ENCODE measurements at regions not wholly inside any gene's neighbourhood (a gene's known extent, or its start where the extent isn't known, plus 50 kb on each side); places are given as distances from the start of the nearest gene placed in this dataset.

DNA sequence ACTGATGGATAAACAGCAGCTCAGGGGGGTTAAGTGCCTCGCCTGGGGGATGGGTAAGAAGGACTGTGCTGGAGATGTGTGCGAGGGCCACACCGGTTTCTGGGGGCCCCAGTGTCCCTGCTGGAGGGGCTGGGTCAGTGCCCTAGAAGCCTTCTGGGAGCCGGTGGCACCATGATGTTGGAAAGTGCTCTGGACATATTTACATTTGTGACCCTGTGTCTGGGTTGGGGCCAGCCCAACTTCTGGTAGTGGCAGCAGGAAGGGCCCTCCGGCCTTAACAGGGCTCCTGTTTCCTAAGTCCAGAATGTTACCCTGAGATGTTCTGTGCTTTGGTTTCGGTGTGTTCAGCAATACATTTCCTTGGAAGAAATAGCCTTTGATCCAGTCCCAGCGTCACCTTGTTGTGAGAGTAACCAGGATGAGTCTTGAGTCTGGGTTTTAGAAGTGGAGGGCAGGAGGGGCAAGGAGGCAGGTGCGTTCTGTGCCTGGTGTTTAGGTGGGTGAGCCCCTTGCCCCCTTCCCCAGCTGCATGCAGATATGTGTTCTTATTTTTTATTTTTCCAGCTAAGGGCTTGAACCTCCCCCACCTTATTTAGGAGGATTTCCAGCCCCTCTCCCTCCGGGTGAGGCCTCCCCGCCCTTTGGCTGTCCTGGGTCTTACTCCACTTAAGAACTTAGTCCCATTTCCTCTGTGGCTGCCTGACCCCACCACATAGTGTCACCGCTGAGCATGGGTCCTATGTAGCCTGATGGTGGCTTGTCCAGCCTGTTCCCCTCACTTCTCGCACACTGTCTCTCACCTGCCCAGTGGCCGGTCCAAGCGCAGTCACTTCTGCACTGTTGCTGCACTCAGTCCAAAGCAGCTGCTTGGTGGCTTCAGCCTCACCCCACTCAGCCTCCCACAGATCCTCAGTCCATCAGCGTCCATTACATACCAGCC, 132.7 kb upstream of the HS6ST1 start:
- no peaks in the 10 kb centered on the region for H3K4me1 ChIP-seq (ENCODE audit: insufficient read depth, low read length)
- H3K9me3 ChIP-seq (ENCODE audit: low read depth, low read length), result no peaks in the 10 kb centered on the region
- H3K4me3 ChIP-seq (ENCODE audit: low read length), result no peak overlapping the region
- no peaks in the 10 kb centered on the region for H3K27me3 ChIP-seq (ENCODE audit: insufficient read depth, low read length)

GRCh38 chr2:128452024-128452411, 133.3 kb upstream of the HS6ST1 start:
- H3K27me3 ChIP-seq (ENCODE audit: insufficient read depth, low read length), result no peaks in the 10 kb centered on the region
- no peaks in the 10 kb centered on the region for H3K4me1 ChIP-seq (ENCODE audit: insufficient read depth, low read length)
- H3K4me3 ChIP-seq (ENCODE audit: low read length), result no peak overlapping the region
- H3K9me3 ChIP-seq (ENCODE audit: low read depth, low read length), result no peaks in the 10 kb centered on the region

DNA sequence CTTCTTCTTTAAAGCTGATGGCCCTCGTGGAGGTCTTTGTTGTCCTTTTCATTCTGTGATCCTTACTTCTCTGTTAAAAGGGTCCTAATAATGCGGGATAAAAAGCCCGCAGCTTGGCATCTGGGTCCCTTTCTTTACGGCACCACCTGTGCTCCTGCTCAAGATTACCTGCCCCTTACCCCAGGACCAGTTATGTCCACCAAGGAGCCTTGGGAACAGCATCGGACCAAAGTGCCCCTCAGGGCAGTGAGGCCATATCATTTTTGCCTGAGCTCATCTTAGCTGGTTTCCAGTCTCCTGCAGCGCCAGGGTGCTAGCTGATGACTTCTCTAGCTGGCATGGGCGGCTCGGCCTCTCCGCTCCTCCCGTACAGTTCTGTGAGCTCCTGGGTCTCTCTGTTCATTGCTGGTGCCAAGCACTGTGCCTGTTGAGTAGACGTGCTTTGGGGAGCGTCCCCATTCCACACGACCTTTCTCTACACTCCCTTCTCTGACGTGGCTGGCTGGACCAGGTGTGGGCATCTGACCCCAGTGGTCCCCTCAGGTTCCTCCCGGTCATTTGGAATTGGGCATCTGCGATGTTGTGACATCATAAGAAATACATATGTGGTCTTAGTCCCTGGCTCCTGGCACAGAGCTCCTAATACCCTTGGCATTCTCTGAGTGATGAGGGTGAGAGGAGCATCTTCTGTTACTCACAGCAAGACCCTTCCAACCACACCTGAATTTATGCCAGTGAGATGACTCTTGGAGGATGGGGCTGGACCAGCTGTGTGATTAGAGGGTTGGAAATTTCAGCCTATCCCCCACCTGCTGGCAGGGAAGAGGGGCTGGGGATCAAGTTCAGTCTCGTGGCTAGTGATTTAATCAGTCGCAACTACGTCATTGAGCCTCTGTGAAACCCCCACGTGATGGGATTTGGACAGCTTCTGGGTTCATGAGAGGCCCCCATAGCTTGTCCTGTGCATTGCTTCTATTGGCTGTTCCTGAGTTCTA, 134.2 kb upstream of the HS6ST1 start:
- no peak overlapping the region for H3K4me3 ChIP-seq (ENCODE audit: low read length)
- H3K27me3 ChIP-seq (ENCODE audit: insufficient read depth, low read length), result no peaks in the 10 kb centered on the region
- H3K4me1 ChIP-seq (ENCODE audit: insufficient read depth, low read length), result no peaks in the 10 kb centered on the region
- no peaks in the 10 kb centered on the region for H3K9me3 ChIP-seq (ENCODE audit: low read depth, low read length)

- H3K9me3 ChIP-seq (ENCODE audit: low read depth, low read length), result no peaks in the 10 kb centered on the region
- H3K4me1 ChIP-seq (ENCODE audit: insufficient read depth, low read length), result peaks cover 9% of the 10 kb centered on the region
- H3K27me3 ChIP-seq (ENCODE audit: insufficient read depth, low read length), result no peaks in the 10 kb centered on the region
- H3K4me3 ChIP-seq (ENCODE audit: low read length), result no peak overlapping the region
These were observed 136.5 kb upstream of the HS6ST1 start for GRCh38 chr2:128454980-128455720.

DNA sequence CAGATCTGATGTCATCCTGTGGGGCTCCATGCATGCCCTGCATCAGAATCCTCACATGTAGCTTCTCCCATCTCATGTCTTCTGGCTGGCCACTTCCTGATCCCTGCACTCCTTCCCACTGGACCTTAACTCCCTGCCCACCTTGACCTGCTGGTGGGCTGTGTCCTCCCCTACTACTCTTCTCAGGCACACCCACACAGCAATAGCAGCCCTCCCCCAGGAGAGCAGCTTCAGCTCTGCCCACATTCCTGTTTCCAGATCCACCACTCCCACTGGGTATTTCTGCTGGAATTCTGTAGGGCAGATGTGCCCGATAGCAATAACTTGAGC, 137.0 kb upstream of the HS6ST1 start:
- no peaks in the 10 kb centered on the region for H3K27me3 ChIP-seq (ENCODE audit: insufficient read depth, low read length)
- no peak overlapping the region for H3K4me3 ChIP-seq (ENCODE audit: low read length)
- H3K9me3 ChIP-seq (ENCODE audit: low read depth, low read length), result no peaks in the 10 kb centered on the region
- peaks cover 9% of the 10 kb centered on the region for H3K4me1 ChIP-seq (ENCODE audit: insufficient read depth, low read length)

- Histone ChIP-seq H3K27me3 (ENCODE audit: insufficient read depth, low read length) (no peaks in the 10 kb centered on the region), H3K4me1 (ENCODE audit: insufficient read depth, low read length) (peaks cover 9% of the 10 kb centered on the region), H3K4me3 (ENCODE audit: low read length) (no peak overlapping the region), H3K9me3 (ENCODE audit: low read depth, low read length) (no peaks in the 10 kb centered on the region)
These were observed 137.6 kb upstream of the HS6ST1 start for GRCh38 chr2:128456281-128456680.

DNA sequence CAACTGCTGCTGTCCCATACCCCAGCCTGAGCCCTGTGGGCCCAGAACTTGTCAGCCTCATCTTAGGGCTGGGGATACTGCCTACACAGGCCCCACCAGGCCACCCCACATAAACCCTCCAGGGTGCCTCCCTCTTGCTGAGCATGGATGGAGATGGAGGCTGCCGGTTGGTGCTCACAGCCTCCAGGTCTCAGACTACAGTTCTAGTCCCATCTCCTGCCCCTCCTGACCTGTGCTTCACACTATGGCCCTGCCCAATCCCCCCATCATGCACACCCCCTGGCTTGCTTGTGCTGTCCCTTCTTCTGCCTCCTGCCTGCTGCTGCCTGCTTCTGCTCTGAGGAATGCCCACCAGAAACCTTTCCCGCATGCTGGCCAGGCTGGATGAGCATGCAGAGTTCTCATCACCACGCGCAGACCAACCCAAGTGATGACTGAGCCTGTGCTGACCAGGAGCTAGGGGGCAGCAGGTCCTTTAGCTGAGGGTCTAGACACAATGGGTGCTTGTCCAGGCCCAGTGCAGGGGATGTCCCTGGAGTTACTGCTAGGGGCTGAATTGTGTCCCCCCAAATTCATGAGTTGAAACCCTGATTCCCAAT, 138.4 kb upstream of the HS6ST1 start:
- peaks cover 9% of the 10 kb centered on the region for H3K4me1 ChIP-seq (ENCODE audit: insufficient read depth, low read length)
- no peak overlapping the region for H3K4me3 ChIP-seq (ENCODE audit: low read length)
- H3K9me3 ChIP-seq (ENCODE audit: low read depth, low read length), result no peaks in the 10 kb centered on the region
- H3K27me3 ChIP-seq (ENCODE audit: insufficient read depth, low read length), result no peaks in the 10 kb centered on the region

GRCh38 chr2:128457716-128458115, 139.0 kb upstream of the HS6ST1 start:
- Histone ChIP-seq H3K9me3 (ENCODE audit: low read depth, low read length) (no peaks in the 10 kb centered on the region), H3K4me1 (ENCODE audit: insufficient read depth, low read length) (peaks cover 9% of the 10 kb centered on the region), H3K27me3 (ENCODE audit: insufficient read depth, low read length) (no peaks in the 10 kb centered on the region), H3K4me3 (ENCODE audit: low read length) (no peak overlapping the region)

- Histone ChIP-seq H3K27me3 (ENCODE audit: insufficient read depth, low read length) (no peaks in the 10 kb centered on the region), H3K9me3 (ENCODE audit: low read depth, low read length) (no peaks in the 10 kb centered on the region), H3K4me3 (ENCODE audit: low read length) (no peak overlapping the region), H3K4me1 (ENCODE audit: insufficient read depth, low read length) (peaks cover 9% of the 10 kb centered on the region)
These were observed 139.8 kb upstream of the HS6ST1 start for GRCh38 chr2:128458505-128458904.

DNA sequence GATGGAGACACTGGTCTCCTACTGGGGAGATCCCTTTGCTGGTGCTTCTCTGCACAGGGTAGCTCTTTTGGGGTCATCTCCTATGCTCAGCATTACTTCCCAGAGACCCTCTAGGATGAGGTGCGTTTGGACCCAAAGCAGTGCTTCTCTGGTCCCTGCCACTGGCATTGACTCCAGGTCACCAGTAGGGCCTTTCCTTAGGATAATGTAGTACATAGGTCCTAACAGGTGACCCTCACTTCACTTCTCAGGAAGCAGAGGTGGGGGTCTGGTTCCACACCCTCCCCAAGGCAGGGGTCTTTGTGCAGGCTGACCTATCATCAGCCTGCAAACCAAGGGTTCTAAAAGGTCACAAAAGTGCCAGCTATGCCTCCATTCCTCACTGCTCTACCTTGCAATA, 145.8 kb upstream of the HS6ST1 start:
- H3K4me3 ChIP-seq (ENCODE audit: low read length), result no peak overlapping the region
- no peaks in the 10 kb centered on the region for H3K4me1 ChIP-seq (ENCODE audit: insufficient read depth, low read length)
- peaks cover 9% of the 10 kb centered on the region for H3K9me3 ChIP-seq (ENCODE audit: low read depth, low read length)
- no peaks in the 10 kb centered on the region for H3K27me3 ChIP-seq (ENCODE audit: insufficient read depth, low read length)

- H3K4me1 ChIP-seq (ENCODE audit: insufficient read depth, low read length), result no peaks in the 10 kb centered on the region
- peaks cover 16% of the 10 kb centered on the region for H3K9me3 ChIP-seq (ENCODE audit: low read depth, low read length)
- H3K4me3 ChIP-seq (ENCODE audit: low read length), result no peak overlapping the region
- no peaks in the 10 kb centered on the region for H3K27me3 ChIP-seq (ENCODE audit: insufficient read depth, low read length)
These were observed 146.8 kb upstream of the HS6ST1 start for GRCh38 chr2:128465246-128466170.

- H3K4me3 ChIP-seq (ENCODE audit: low read length), result no peak overlapping the region
- no peaks in the 10 kb centered on the region for H3K4me1 ChIP-seq (ENCODE audit: insufficient read depth, low read length)
- peaks cover 16% of the 10 kb centered on the region for H3K9me3 ChIP-seq (ENCODE audit: low read depth, low read length)
- no peaks in the 10 kb centered on the region for H3K27me3 ChIP-seq (ENCODE audit: insufficient read depth, low read length)
These were observed 147.7 kb upstream of the HS6ST1 start for GRCh38 chr2:128466376-128466775.

DNA sequence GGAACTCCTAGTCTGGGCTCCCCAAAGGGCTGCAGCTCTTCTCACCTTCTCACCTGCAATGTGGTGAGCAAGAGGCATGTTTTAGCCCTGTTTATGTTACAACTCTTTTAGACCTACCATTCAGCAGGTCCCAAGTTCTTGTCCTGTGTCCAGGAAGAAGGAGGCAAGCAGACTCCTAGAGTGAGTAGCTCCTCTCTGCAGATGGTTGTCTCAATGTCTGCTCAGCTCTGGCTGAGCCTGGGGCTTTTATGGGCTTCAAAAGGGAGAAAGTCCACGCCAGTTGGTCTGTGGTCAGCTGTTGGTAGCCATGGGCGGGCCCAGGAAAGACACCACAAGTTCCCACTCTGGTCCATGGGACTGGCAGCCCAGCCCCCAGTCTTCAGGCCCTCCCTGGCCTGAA, 148.1 kb upstream of the HS6ST1 start:
- Histone ChIP-seq H3K4me1 (ENCODE audit: insufficient read depth, low read length) (no peaks in the 10 kb centered on the region), H3K9me3 (ENCODE audit: low read depth, low read length) (peaks cover 16% of the 10 kb centered on the region), H3K27me3 (ENCODE audit: insufficient read depth, low read length) (no peaks in the 10 kb centered on the region), H3K4me3 (ENCODE audit: low read length) (no peak overlapping the region)

All from mononuclear cell (primary cell).